Thyroid gland (tissue), 4 donors: ENCODE measurements at regions not wholly inside any gene's neighbourhood (a gene's known extent, or its start where the extent isn't known, plus 50 kb on each side); places are given as distances from the start of the nearest gene placed in this dataset.

Experiments used
- DNase-seq, 2 donors: peaks; one replicate each; pipeline ENCODE4 v3.0.0-alpha.2; 2019
- H3K27ac ChIP-seq, 3 donors: fragments of 200-600 bp; sonication (generic); 1 replicate in 2 of 3; 2 replicates in 1 of 3; pipeline ENCODE4 v1.5.1; 2016 to 2019; ENCODE audit warnings: mild to moderate bottlenecking in 1 of 3, moderate library complexity in 1 of 3
- H3K27me3 ChIP-seq: fragments of 200-600 bp; sonication (generic); one replicate; pipeline ENCODE4 v1.5.1; 2019
- H3K36me3 ChIP-seq, 2 donors: fragments of 200-600 bp; sonication (generic); one replicate each; pipeline ENCODE4 v1.5.1; 2016 to 2019
- H3K4me1 ChIP-seq, 2 donors: fragments of 200-600 bp; sonication (generic); one replicate each; pipeline ENCODE4 v1.5.1; 2017 to 2019
- H3K4me3 ChIP-seq, 3 donors: fragments of 200-600 bp; sonication (generic); replicated peaks in 1 of 3; 1 replicate in 2 of 3; 2 replicates in 1 of 3; pipeline ENCODE4 v1.5.1; 2016; ENCODE audit warnings: mild to moderate bottlenecking in 1 of 3
- H3K9me3 ChIP-seq: fragments of 200-600 bp; sonication (generic); one replicate; pipeline ENCODE4 v1.5.1; 2017
- POLR2A ChIP-seq, 2 donors: fragments of 450-650 bp; IDR thresholded peaks; one replicate each; pipeline ENCODE4 v1.6.1; 2017; ENCODE audit warnings: antibody characterized with exemption in 2 of 2, mild to moderate bottlenecking in 2 of 2, moderate library complexity in 1 of 2
- WGBS, 2 donors: methylation state at CpG; one replicate each; pipeline ENCODE4 v1.1.5; 2017; 5-methylcytosine and 5-hydroxymethylcytosine counted together
- intact Hi-C: fragments of 100-400 bp; cut with DNase I; formaldehyde crosslinking; loops from one replicate; pipeline ENCODE4 v1.15.1; 2023
- TF ChIP-seq, protein P1 (sequence below), 6 experiments: fragments of 200-600 bp in 3 of 6; fragments of 450-650 bp in 3 of 6; sonication (generic) in 3 of 6; IDR thresholded peaks; one replicate each; pipeline ENCODE4 v1.5.1; 2016 to 2019; ENCODE audit warnings: antibody characterized with exemption in 6 of 6, mild to moderate bottlenecking in 2 of 6, inconsistent platforms in 1 of 6, moderate library complexity in 1 of 6

DNA sequence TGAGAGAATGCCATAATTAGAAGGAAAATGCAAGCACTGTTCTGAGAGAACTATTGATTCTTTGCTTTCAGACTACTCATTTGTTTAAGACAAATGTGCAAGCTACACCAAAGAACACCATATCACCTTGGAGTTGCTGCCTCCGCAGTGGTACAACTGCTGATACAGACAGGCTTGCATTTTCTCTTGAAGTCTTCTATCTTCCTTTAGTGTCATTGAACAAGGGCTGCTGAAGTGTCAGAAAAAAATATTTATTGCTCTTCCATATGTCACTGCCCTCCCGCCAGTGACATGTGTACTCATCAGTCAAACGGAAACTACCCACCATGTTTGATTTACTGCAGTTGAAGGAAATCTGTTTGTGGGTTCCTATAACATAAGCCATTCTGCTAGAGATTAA, 318.3 kb upstream of the MAGEB18 start:
- Histone ChIP-seq H3K4me1 (no peaks in the 10 kb centered on the region), H3K36me3 (no peaks in the 10 kb centered on the region), H3K27me3 (no peaks in the 10 kb centered on the region), H3K27ac (no peak overlapping the region), H3K9me3 (no peaks in the 10 kb centered on the region), H3K4me3 (no peak overlapping the region)
- DNase-seq = no peak
- WGBS, 2 donors = 91 to 94% methylated on average over 2 to 3 of the region's 3 CpGs
- intact Hi-C loops = no loop called here
- no peak for TF ChIP-seq POLR2A (IDR thresholded peaks at IDR 0.05)
- TF ChIP-seq, protein P1, sequence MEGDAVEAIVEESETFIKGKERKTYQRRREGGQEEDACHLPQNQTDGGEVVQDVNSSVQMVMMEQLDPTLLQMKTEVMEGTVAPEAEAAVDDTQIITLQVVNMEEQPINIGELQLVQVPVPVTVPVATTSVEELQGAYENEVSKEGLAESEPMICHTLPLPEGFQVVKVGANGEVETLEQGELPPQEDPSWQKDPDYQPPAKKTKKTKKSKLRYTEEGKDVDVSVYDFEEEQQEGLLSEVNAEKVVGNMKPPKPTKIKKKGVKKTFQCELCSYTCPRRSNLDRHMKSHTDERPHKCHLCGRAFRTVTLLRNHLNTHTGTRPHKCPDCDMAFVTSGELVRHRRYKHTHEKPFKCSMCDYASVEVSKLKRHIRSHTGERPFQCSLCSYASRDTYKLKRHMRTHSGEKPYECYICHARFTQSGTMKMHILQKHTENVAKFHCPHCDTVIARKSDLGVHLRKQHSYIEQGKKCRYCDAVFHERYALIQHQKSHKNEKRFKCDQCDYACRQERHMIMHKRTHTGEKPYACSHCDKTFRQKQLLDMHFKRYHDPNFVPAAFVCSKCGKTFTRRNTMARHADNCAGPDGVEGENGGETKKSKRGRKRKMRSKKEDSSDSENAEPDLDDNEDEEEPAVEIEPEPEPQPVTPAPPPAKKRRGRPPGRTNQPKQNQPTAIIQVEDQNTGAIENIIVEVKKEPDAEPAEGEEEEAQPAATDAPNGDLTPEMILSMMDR (IDR thresholded peaks at IDR 0.05) = no peak

DNA sequence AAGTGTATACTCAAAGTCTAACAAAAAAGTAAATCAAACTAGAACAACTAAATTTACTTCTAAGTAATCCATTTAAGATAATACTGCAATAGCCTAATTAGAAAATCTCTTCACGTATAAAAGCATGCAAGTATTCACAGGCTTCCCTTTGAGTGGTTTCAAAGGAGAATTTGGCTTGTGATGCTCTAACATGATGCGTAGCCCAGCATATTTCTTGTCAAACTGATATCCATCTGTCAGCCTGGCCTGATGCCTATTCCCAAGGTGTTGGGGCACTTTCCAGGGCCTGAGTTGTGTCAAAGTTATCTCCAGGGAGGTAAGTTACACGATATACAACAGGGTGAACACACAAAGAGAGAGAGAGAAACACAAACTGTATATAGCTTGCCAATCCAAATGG, 287.0 kb upstream of the MAGEB18 start:
- no peak overlapping the region for H3K27ac ChIP-seq
- no peaks in the 10 kb centered on the region for H3K27me3 ChIP-seq
- intact Hi-C loops = no loop called here
- TF ChIP-seq, protein P1 (IDR thresholded peaks at IDR 0.05) = no peak
- no peak for TF ChIP-seq POLR2A (IDR thresholded peaks at IDR 0.05)
- no peaks in the 10 kb centered on the region for H3K36me3 ChIP-seq
- DNase-seq = no peak
- no peaks in the 10 kb centered on the region for H3K9me3 ChIP-seq
- H3K4me3 ChIP-seq = no peak overlapping the region
- WGBS, 2 donors = 59 to 61% methylated on average over 3 of the region's 3 CpGs
- no peaks in the 10 kb centered on the region for H3K4me1 ChIP-seq

DNA sequence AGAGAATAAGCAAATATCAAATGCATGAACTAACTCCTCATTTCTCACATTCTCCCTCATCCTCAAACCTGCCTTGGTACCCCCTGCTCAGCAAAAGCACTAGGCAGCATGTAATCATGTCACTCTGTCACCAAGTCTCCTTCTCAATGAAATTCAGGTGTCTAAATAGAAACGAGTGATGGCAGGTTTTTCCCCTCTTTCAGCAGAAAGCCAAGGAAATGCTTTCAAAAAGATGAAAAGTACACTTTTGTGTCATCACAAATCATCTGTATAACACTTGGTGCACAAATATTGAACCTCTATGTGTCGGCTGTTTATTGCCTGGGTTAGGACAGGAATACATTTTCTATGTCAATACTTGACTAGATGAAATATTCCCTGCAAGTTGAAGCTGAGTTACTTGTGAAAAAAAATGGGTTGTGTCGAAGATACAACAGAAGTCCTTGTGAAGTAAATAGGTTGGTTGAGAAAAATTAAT, 285.1 kb upstream of the MAGEB18 start:
- no peak overlapping the region for H3K4me3 ChIP-seq
- WGBS, 2 donors = 46 to 74% methylated on average over 3 of the region's 3 CpGs
- no peaks in the 10 kb centered on the region for H3K27me3 ChIP-seq
- H3K9me3 ChIP-seq = no peaks in the 10 kb centered on the region
- intact Hi-C loops = no loop called here
- H3K4me1 ChIP-seq = no peaks in the 10 kb centered on the region
- H3K27ac ChIP-seq = no peak overlapping the region
- H3K36me3 ChIP-seq = no peaks in the 10 kb centered on the region
- TF ChIP-seq POLR2A (IDR thresholded peaks at IDR 0.05) = no peak
- TF ChIP-seq, protein P1 (IDR thresholded peaks at IDR 0.05) = no peak
- no peak for DNase-seq

DNA sequence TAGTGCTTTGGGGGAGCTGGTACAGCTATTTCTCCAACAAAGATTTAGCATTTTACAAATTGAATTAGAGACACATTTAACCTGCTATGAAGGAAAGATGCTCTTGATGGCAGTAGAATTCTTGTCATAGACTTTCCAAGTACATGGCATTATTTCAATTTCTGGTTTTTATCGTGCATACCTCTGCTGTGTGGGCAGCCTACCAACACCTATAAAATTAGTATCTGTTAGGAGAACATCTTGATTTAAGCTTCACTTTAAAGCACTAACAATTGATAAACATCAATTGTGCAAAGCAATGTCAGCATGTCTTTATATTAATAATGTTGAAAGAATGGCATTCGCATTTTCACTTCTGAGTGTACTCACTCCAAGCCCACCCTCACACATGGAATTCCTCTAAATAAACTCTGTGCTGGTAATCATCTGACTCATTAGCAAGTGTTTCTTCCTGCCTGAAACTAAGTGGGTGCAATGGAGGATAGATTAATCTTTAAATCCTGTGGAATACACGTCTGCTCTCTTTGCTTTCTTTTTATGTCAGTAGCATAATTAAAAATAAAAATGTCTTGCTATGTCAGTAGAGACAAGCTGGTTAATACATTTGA, 279.8 kb upstream of the MAGEB18 start:
- TF ChIP-seq, protein P1 (IDR thresholded peaks at IDR 0.05) = no peak
- TF ChIP-seq POLR2A (IDR thresholded peaks at IDR 0.05) = no peak
- no peaks in the 10 kb centered on the region for H3K36me3 ChIP-seq
- no peaks in the 10 kb centered on the region for H3K27me3 ChIP-seq
- H3K9me3 ChIP-seq = no peaks in the 10 kb centered on the region
- DNase-seq = no peak
- intact Hi-C loops = no loop called here
- no peak overlapping the region for H3K4me3 ChIP-seq
- WGBS, 2 donors = 22 to 23% methylated on average over 3 of the region's 3 CpGs
- H3K27ac ChIP-seq = no peak overlapping the region
- H3K4me1 ChIP-seq = no peaks in the 10 kb centered on the region

DNA sequence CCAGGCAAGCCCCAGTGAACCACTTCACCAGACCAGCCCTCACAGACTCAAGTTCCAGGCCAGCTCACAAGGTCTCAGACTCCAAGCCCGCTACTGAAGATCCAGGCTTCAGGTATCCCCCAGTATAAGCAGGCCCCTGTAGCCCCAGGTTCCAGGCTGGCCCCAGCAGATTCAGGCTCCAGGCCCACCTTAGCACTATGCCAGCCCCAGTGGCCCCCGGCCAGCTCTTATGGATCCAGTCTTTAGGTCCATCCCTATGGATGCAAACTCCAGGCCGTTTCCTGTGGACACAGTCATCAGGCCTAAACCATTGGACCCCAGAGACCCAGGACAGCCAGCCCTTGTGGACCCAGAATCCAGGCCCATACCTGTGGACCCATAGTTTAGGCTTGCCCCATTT, 277.8 kb upstream of the MAGEB18 start:
- Histone ChIP-seq H3K27me3 (no peaks in the 10 kb centered on the region), H3K36me3 (no peaks in the 10 kb centered on the region), H3K27ac (no peak overlapping the region), H3K9me3 (no peaks in the 10 kb centered on the region), H3K4me3 (no peak overlapping the region), H3K4me1 (no peaks in the 10 kb centered on the region)
- no peak for DNase-seq
- no peak for TF ChIP-seq POLR2A (IDR thresholded peaks at IDR 0.05)
- TF ChIP-seq, protein P1 (IDR thresholded peaks at IDR 0.05) = no peak
- intact Hi-C loops = no loop called here
- WGBS, 2 donors = 83 to 100% methylated on average over 1 of the region's 3 CpGs
